ENCODE measurements at regions not wholly inside any gene's neighbourhood (a gene's known extent, or its start where the extent isn't known, plus 50 kb on each side); places are given as distances from the start of the nearest gene placed in this dataset.

GRCh38 chr9:134242706-134243105 is 78.3 kb upstream of the RNU6ATAC start:
- TF ChIP-seq POLR2A (IDR thresholded peaks at IDR 0.05; ENCODE audit: low read depth, low read length) (no peak), SPI1 (IDR thresholded peaks at IDR 0.05; ENCODE audit: low read depth, low read length) (no peak), POLR2AphosphoS5 (IDR thresholded peaks at IDR 0.05; ENCODE audit: low read depth, low read length) (no peak), TAF1 (IDR thresholded peaks at IDR 0.05; ENCODE audit: low read depth, low read length) (no peak), POU2F2 (IDR thresholded peaks at IDR 0.05; ENCODE audit: low read depth, low read length) (no peak)

All from GM12891 (cell line).